ENCODE measurements at regions not wholly inside any gene's neighbourhood (a gene's known extent, or its start where the extent isn't known, plus 50 kb on each side); places are given as distances from the start of the nearest gene placed in this dataset.
"Not testable (repeated sequence)": the region's sequence is repeated elsewhere in the genome, so short reads cannot be mapped to it uniquely, and the experiment has no call there.

GRCh38 chr2:87295135-87295534 lies 273.5 kb upstream of the PLGLB1 start:
- intact Hi-C loops (cut with micrococcal nuclease); DNase-seq: not testable (repeated sequence)
- ATAC-seq = peak; percentile 72

GRCh38 chr2:87301349-87301748 lies 279.7 kb upstream of the PLGLB1 start:
- intact Hi-C loops (cut with micrococcal nuclease); DNase-seq; ATAC-seq: not testable (repeated sequence)

- ATAC-seq; DNase-seq; intact Hi-C loops (cut with micrococcal nuclease): not testable (repeated sequence)
Observed at GRCh38 chr2:87301871-87302270, 280.2 kb upstream of the PLGLB1 start.

- DNase-seq; intact Hi-C loops (cut with micrococcal nuclease): not testable (repeated sequence)
- ATAC-seq = peak; percentile 71
Observed at GRCh38 chr2:87308621-87309020, 287.0 kb upstream of the PLGLB1 start.

GRCh38 chr2:87309785-87310184 lies 288.1 kb upstream of the PLGLB1 start:
- ATAC-seq; intact Hi-C loops (cut with micrococcal nuclease); DNase-seq: not testable (repeated sequence)

GRCh38 chr2:87311896-87312441 lies 290.3 kb upstream of the PLGLB1 start:
- ATAC-seq; intact Hi-C loops (cut with micrococcal nuclease); DNase-seq: not testable (repeated sequence)

GRCh38 chr2:87314622-87315021 lies 293.0 kb upstream of the PLGLB1 start:
- intact Hi-C loops (cut with micrococcal nuclease); ATAC-seq: not testable (repeated sequence)

GRCh38 chr2:87315183-87315902 lies 293.7 kb upstream of the PLGLB1 start:
- intact Hi-C loops (cut with micrococcal nuclease); DNase-seq; ATAC-seq: not testable (repeated sequence)

More at GRCh38 chr2:87314622-87315021, 293.0 kb upstream of the PLGLB1 start:
- DNase-seq = not testable (repeated sequence)

- DNase-seq; intact Hi-C loops (cut with micrococcal nuclease); ATAC-seq: not testable (repeated sequence)
Observed at GRCh38 chr2:87317193-87317592, 295.5 kb upstream of the PLGLB1 start.

GRCh38 chr2:87318814-87319491 lies 297.3 kb upstream of the PLGLB1 start:
- ATAC-seq; intact Hi-C loops (cut with micrococcal nuclease); DNase-seq: not testable (repeated sequence)

- ATAC-seq; intact Hi-C loops (cut with micrococcal nuclease); DNase-seq: not testable (repeated sequence)
Observed at GRCh38 chr2:87319705-87320104, 298.1 kb upstream of the PLGLB1 start.

GRCh38 chr2:87321201-87321600 lies 299.6 kb upstream of the PLGLB1 start:
- DNase-seq; ATAC-seq; intact Hi-C loops (cut with micrococcal nuclease): not testable (repeated sequence)

- intact Hi-C loops (cut with micrococcal nuclease); DNase-seq: not testable (repeated sequence)
- ATAC-seq = peak; percentile 81
Observed at GRCh38 chr2:87324335-87325041, 302.8 kb upstream of the PLGLB1 start.

- DNase-seq; intact Hi-C loops (cut with micrococcal nuclease): not testable (repeated sequence)
- ATAC-seq = peak; percentile 33
Observed at GRCh38 chr2:87325042-87325910, 303.6 kb upstream of the PLGLB1 start.

GRCh38 chr2:87325911-87326294 lies 304.3 kb upstream of the PLGLB1 start:
- DNase-seq; ATAC-seq; intact Hi-C loops (cut with micrococcal nuclease): not testable (repeated sequence)

- DNase-seq; intact Hi-C loops (cut with micrococcal nuclease): not testable (repeated sequence)
- peak; percentile 10 for ATAC-seq
Observed at GRCh38 chr2:87326754-87327153, 305.1 kb upstream of the PLGLB1 start.

GRCh38 chr2:87327648-87328371 lies 306.2 kb upstream of the PLGLB1 start:
- DNase-seq; intact Hi-C loops (cut with micrococcal nuclease); ATAC-seq: not testable (repeated sequence)

- intact Hi-C loops (cut with micrococcal nuclease); ATAC-seq; DNase-seq: not testable (repeated sequence)
Observed at GRCh38 chr2:87329529-87329928, 307.9 kb upstream of the PLGLB1 start.

Data from left ventricle myocardium superior (tissue), 1 donor.